ENCODE measurements at regions not wholly inside any gene's neighbourhood (a gene's known extent, or its start where the extent isn't known, plus 50 kb on each side); places are given as distances from the start of the nearest gene placed in this dataset.

DNA sequence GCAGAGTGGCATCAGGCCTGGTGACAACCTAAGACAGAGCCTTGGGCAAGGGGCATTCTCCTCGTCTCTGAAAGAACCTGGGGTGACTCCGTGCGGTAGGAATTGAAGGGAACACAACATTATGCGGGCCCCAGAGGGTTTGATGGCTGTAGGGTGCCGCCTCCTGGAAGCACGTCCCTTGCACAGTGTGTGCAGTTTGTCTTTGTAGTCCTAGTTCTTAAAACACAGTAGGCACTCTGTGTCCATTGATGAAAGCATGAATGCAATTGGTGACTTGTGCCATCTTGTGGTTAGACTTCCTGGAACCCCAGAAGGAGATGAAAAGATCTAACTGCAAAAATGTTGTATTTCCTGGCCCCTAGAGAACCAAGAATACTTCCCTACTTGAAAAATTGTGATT, 279.8 kb downstream of the UTP18 start:
- TF ChIP-seq, protein P1, sequence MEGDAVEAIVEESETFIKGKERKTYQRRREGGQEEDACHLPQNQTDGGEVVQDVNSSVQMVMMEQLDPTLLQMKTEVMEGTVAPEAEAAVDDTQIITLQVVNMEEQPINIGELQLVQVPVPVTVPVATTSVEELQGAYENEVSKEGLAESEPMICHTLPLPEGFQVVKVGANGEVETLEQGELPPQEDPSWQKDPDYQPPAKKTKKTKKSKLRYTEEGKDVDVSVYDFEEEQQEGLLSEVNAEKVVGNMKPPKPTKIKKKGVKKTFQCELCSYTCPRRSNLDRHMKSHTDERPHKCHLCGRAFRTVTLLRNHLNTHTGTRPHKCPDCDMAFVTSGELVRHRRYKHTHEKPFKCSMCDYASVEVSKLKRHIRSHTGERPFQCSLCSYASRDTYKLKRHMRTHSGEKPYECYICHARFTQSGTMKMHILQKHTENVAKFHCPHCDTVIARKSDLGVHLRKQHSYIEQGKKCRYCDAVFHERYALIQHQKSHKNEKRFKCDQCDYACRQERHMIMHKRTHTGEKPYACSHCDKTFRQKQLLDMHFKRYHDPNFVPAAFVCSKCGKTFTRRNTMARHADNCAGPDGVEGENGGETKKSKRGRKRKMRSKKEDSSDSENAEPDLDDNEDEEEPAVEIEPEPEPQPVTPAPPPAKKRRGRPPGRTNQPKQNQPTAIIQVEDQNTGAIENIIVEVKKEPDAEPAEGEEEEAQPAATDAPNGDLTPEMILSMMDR (conservative IDR thresholded peaks at IDR 0.05; ENCODE audit: control insufficient read depth, insufficient read depth, low read depth, low read length), result no peak
- no peak for DNase-seq (ENCODE audit: low read depth)
- H3K4me3 ChIP-seq (ENCODE audit: control insufficient read depth, low read depth, low read length), result no peak overlapping the region

DNA sequence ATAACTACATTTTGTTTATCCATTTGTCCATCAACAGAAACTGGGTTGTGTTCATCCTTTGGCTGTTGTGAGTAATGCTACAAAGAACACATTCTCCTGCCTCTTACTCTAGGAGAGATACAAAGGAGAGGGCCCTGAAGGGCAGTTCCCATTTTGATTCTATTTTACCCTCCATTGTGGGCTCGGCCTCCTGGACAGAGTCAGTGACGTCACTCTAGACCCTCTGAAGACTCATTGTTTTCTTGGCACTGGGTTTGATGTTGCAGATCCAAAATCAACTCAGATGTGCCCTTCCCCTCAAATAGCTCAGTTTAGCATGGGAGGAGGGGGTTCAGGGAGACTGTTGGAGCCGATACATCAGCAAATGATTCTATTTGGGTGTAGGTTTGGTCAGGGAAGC, 280.9 kb downstream of the UTP18 start:
- DNase-seq (ENCODE audit: low read depth), result no peak
- H3K4me3 ChIP-seq (ENCODE audit: control insufficient read depth, low read depth, low read length), result no peak overlapping the region
- TF ChIP-seq, protein P1 (conservative IDR thresholded peaks at IDR 0.05; ENCODE audit: control insufficient read depth, insufficient read depth, low read depth, low read length), result no peak

DNA sequence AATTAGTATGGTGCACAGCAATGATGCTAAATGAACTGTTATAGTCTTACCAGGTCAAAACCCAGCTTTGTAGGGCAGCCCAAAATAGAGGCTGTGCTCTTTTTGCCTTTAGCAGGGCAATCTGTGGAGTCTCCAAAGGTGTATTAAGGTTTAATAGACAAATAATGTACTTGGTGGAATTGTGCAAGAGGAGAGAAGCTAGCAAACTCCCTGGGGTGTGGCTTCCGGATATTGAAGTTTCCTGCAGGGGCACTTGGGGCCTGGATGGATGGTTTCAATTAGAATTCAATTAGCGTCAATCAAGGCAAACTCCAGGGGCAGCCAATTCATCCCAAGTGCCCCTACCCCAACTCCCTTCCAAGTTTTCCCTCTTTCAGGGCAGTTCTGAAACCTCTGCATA, 285.8 kb downstream of the UTP18 start:
- TF ChIP-seq, protein P1 (conservative IDR thresholded peaks at IDR 0.05; ENCODE audit: control insufficient read depth, insufficient read depth, low read depth, low read length), result no peak
- no peak for DNase-seq (ENCODE audit: low read depth)
- H3K4me3 ChIP-seq (ENCODE audit: control insufficient read depth, low read depth, low read length), result no peak overlapping the region

DNA sequence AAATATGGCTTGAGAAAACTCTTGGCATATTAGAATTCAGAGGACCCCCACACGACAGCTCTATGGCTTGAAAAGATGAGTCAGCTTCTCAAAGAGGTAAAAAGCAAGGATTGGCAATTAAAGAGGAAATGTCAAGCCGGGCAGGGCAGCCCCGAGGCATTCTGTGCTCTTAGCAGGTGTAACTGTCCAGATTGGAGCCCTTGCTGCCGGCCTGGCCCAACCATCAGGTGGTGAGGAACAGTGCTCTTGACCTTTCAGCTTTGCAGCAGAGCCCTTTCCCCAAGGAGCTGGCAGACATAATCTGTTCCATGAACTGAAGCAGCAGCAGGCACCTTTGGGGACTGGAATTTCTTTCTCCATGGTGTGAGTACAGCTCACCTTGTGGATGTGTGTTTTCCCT, 287.8 kb downstream of the UTP18 start:
- no peak overlapping the region for H3K4me3 ChIP-seq (ENCODE audit: control insufficient read depth, low read depth, low read length)
- TF ChIP-seq, protein P1 (conservative IDR thresholded peaks at IDR 0.05; ENCODE audit: control insufficient read depth, insufficient read depth, low read depth, low read length), result no peak

DNA sequence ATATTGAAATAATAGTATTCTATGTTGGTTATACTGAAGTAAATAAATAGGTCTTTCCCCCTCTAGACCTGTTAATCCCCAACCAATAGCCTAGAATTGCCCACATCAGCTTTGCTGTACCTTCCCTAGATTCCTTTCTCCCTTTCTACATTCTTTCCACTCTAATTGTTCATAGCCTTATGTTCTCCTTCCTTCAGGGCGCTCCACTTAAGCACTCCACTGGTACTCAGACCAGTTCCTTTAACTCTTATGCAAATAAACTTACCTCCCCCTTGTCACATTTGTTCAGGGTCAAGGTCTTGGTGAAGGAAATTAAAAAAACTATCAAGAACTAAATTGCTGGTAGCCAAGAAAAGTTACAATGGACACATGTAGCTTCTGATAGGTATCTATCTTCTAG, 294.8 kb downstream of the UTP18 start:
- no peak for DNase-seq (ENCODE audit: low read depth)
- no peak overlapping the region for H3K4me3 ChIP-seq (ENCODE audit: control insufficient read depth, low read depth, low read length)
- TF ChIP-seq, protein P1 (conservative IDR thresholded peaks at IDR 0.05; ENCODE audit: control insufficient read depth, insufficient read depth, low read depth, low read length), result no peak

More for the DNA sequence above, 287.8 kb downstream of the UTP18 start:
- DNase-seq (ENCODE audit: low read depth), result no peak

DNA sequence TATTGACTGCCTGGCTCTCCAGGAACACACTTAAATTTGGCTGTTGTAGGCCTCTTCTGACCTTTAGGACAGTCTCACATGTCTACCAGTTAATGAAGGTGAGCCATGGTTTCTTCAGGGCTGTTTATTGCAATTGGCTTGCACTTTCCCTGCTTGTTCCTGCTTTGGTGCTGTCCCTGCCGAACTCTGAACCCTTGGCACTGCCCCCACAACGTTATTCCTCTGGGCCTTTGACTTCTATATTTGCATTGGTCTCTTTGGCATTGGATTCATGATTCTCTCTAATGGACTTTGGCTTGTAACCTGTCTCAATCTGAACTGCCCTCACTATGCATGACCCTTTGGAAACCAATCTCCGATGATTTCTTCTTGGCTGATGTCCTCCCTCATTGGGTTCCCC, 299.4 kb downstream of the UTP18 start:
- no peak for DNase-seq (ENCODE audit: low read depth)
- TF ChIP-seq, protein P1 (conservative IDR thresholded peaks at IDR 0.05; ENCODE audit: control insufficient read depth, insufficient read depth, low read depth, low read length), result no peak
- no peak overlapping the region for H3K4me3 ChIP-seq (ENCODE audit: control insufficient read depth, low read depth, low read length)

DNA sequence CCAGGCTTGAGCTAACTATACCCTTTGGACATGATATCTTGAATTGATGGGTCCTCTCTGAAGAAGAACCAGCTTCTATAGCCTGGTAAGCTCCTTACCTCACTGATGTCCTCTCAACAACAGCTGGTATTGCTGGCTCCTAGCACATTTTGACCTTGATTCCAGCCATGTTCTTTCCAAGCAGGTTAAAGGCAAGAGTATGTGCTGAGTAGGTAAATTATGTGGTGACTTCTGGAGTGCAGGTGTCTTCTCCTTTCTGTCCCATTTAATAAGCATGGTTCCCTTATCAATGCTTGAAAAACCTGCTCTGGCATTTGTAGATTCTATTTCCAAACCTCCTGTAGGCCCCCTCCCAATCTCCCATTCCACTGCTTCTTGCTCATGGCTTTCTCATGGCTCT, 300.1 kb downstream of the UTP18 start:
- TF ChIP-seq, protein P1 (conservative IDR thresholded peaks at IDR 0.05; ENCODE audit: control insufficient read depth, insufficient read depth, low read depth, low read length), result no peak
- no peak overlapping the region for H3K4me3 ChIP-seq (ENCODE audit: control insufficient read depth, low read depth, low read length)
- no peak for DNase-seq (ENCODE audit: low read depth)

Measured in fibroblast of mammary gland (primary cell).